OCI-LY7 (cell line): ENCODE measurements at regions not wholly inside any gene's neighbourhood (a gene's known extent, or its start where the extent isn't known, plus 50 kb on each side); places are given as distances from the start of the nearest gene placed in this dataset.

Source experiments
- BruUV-seq: library from RNA; stranded (reverse); fragments of 400-500 nt; replicated peaks from 2 replicates; lab custom pipeline; 2021; lab: Mats Ljungman, UMichigan
- CTCF ChIA-PET: fragments of 300-600 bp; sonication (Branson Sonifier 250); formaldehyde crosslinking; loops from one replicate; lab custom pipeline; 2022; ENCODE audit warnings: antibody characterized with exemption; ENCODE audit not compliant: unreplicated experiment; lab: Charles Lee
- POLR2A ChIA-PET: fragments of 300-600 bp; sonication (Branson Sonifier 250); formaldehyde crosslinking; loops from one replicate; lab custom pipeline; 2022; ENCODE audit warnings: antibody characterized with exemption; lab: Charles Lee
- DNase-seq: peaks from one replicate; pipeline ENCODE4 v3.0.0-alpha.2; 2015; ENCODE audit warnings: low spot score
- H2AFZ ChIP-seq: fragments of 200-600 bp; sonication (generic), shearing (Covaris generic); 2 replicates; pipeline ENCODE4 v1.6.1; 2014; ENCODE audit warnings: mild to moderate bottlenecking, antibody characterized with exemption, low read length, moderate library complexity
- H3K27ac ChIP-seq: fragments of 200-600 bp; sonication (generic); 2 replicates; pipeline ENCODE4 v1.5.1; 2014; ENCODE audit warnings: mixed run types, low read depth, mild to moderate bottlenecking, moderate library complexity, low read length, inconsistent platforms; ENCODE audit not compliant: poor library complexity, severe bottlenecking
- H3K36me3 ChIP-seq: fragments of 200-600 bp; sonication (generic); 2 replicates; pipeline ENCODE4 v1.6.1; 2014; ENCODE audit warnings: mild to moderate bottlenecking, antibody characterized with exemption, low read length, moderate library complexity, mixed read lengths; ENCODE audit not compliant: insufficient read depth
- H3K4me1 ChIP-seq: fragments of 200-600 bp; sonication (generic); 2 replicates; pipeline ENCODE4 v1.5.1; 2014; ENCODE audit warnings: mild to moderate bottlenecking, low read length; ENCODE audit not compliant: insufficient read depth, poor library complexity, severe bottlenecking
- H3K4me2 ChIP-seq: fragments of 200-600 bp; sonication (generic); 2 replicates; pipeline ENCODE4 v1.6.1; 2014; ENCODE audit warnings: mild to moderate bottlenecking, low read length
- H3K4me3 ChIP-seq: fragments of 200-600 bp; sonication (generic); 2 replicates; pipeline ENCODE4 v1.5.1; 2014; ENCODE audit warnings: mild to moderate bottlenecking, low read depth, low read length; ENCODE audit not compliant: poor library complexity, severe bottlenecking
- H3K79me2 ChIP-seq: fragments of 200-600 bp; sonication (generic); 2 replicates; pipeline ENCODE4 v1.6.1; 2016; ENCODE audit warnings: low read depth, mild to moderate bottlenecking, low read length, moderate library complexity, mixed read lengths; ENCODE audit not compliant: insufficient read depth
- H3K9me2 ChIP-seq: fragments of 200-600 bp; sonication (generic); 2 replicates; pipeline ENCODE4 v1.6.1; 2016; ENCODE audit warnings: mild to moderate bottlenecking, low read length, mixed read lengths; ENCODE audit not compliant: insufficient read depth
- H3K9me3 ChIP-seq: fragments of 200-600 bp; sonication (generic); 2 replicates; pipeline ENCODE4 v1.6.1; 2014; ENCODE audit warnings: mild to moderate bottlenecking, mixed run types, low read length, mixed read lengths
- H4K20me1 ChIP-seq: fragments of 200-600 bp; sonication (generic); 2 replicates; pipeline ENCODE4 v1.6.1; 2014; ENCODE audit warnings: mild to moderate bottlenecking, antibody characterized with exemption, low read length, moderate library complexity, mixed read lengths; ENCODE audit not compliant: insufficient read depth
- EZH2phosphoT487 ChIP-seq: fragments of 200-600 bp; sonication (generic); IDR thresholded peaks from 2 replicates; pipeline ENCODE4 v1.6.1; 2018; ENCODE audit warnings: low read depth, borderline replicate concordance, mild to moderate bottlenecking, mixed run types, antibody characterized with exemption, low read length, moderate library complexity, mixed read lengths
- intact Hi-C: fragments of 100-400 bp; cut with micrococcal nuclease; formaldehyde crosslinking; loops from one replicate; pipeline ENCODE4 v1.10.0; 2022; ENCODE audit not compliant: unreplicated experiment
- TF ChIP-seq, protein P1 (sequence below): fragments of 200-600 bp; sonication (generic); conservative IDR thresholded peaks from 2 replicates; pipeline ENCODE4 v1.5.1; 2014; ENCODE audit warnings: mild to moderate bottlenecking, antibody characterized with exemption, low read length, moderate library complexity, mixed read lengths

DNA sequence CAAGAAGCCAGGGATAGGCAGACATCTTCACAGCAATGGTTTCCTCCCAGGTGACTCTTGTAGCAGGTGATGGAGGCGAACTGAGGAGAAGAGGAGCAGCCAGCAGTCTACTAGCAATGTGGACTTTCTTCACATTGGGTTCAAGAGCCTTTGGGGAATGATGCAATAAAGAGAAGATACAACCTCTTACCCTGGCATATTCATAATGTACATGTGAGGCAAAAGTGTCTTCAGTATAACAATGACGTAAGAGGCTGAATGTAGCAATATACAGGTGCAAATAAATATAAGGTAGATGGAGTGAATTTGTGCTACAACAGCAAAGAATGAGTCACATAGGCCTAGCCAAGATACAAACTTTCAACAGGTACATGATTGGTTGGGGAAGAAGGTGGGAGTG lies 70.9 kb upstream of the SOX9 start:
- no peaks in the 10 kb centered on the region for H3K79me2 ChIP-seq
- H3K4me1 ChIP-seq: no peaks in the 10 kb centered on the region
- H4K20me1 ChIP-seq: no peaks in the 10 kb centered on the region
- no peaks in the 10 kb centered on the region for H3K9me2 ChIP-seq
- no peak overlapping the region for H3K27ac ChIP-seq
- H3K9me3 ChIP-seq: no peaks in the 10 kb centered on the region
- no peak for DNase-seq
- intact Hi-C loops: no loop called here
- no peak overlapping the region for H2AFZ ChIP-seq
- H3K4me3 ChIP-seq: no peak overlapping the region
- POLR2A ChIA-PET: interaction anchor here (0.6 kb wide), 2 partner anchors 246 to 646 kb away, joined by 4 to 5 read pairs; no protein-coding TSS in a partner anchor
- CTCF ChIA-PET: no interaction called here
- no peak overlapping the region for H3K4me2 ChIP-seq
- TF ChIP-seq EZH2phosphoT487: no peak
- TF ChIP-seq, protein P1, sequence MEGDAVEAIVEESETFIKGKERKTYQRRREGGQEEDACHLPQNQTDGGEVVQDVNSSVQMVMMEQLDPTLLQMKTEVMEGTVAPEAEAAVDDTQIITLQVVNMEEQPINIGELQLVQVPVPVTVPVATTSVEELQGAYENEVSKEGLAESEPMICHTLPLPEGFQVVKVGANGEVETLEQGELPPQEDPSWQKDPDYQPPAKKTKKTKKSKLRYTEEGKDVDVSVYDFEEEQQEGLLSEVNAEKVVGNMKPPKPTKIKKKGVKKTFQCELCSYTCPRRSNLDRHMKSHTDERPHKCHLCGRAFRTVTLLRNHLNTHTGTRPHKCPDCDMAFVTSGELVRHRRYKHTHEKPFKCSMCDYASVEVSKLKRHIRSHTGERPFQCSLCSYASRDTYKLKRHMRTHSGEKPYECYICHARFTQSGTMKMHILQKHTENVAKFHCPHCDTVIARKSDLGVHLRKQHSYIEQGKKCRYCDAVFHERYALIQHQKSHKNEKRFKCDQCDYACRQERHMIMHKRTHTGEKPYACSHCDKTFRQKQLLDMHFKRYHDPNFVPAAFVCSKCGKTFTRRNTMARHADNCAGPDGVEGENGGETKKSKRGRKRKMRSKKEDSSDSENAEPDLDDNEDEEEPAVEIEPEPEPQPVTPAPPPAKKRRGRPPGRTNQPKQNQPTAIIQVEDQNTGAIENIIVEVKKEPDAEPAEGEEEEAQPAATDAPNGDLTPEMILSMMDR: no peak
- H3K36me3 ChIP-seq: no peaks in the 10 kb centered on the region
- BruUV-seq: no TSS peak

DNA sequence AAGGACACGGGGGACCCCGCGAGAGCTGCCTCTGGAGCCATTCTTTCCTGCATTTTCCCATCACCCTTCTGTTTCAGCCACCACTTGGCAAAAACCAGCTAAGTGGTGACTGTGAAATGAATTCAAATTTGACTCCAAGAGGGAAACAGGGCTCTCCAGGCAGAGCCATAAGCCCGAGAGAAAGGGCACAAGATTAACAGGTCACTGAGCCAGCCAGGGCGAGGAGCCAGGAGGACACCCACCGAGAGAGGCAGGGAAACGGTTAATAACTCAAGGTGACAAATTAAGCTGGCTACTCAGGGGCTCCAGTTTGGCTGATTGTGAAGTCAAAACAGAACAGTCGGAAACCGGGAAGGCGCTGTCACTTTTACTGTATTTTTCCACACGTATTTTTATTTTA lies 67.8 kb upstream of the SOX9 start:
- no peak overlapping the region for H2AFZ ChIP-seq
- POLR2A ChIA-PET: interaction anchor here (0.8 kb wide), 1 partner anchor 15 kb away, joined by 4 read pairs; no protein-coding TSS in a partner anchor
- no peak overlapping the region for H3K4me2 ChIP-seq
- CTCF ChIA-PET: no interaction called here
- no TSS peak for BruUV-seq
- H3K4me1 ChIP-seq: no peaks in the 10 kb centered on the region
- H3K79me2 ChIP-seq: no peaks in the 10 kb centered on the region
- H3K27ac ChIP-seq: no peak overlapping the region
- no peak overlapping the region for H3K4me3 ChIP-seq
- H3K9me2 ChIP-seq: no peaks in the 10 kb centered on the region
- H3K36me3 ChIP-seq: no peaks in the 10 kb centered on the region
- no peaks in the 10 kb centered on the region for H4K20me1 ChIP-seq
- intact Hi-C loops: no loop called here
- no peaks in the 10 kb centered on the region for H3K9me3 ChIP-seq
- DNase-seq: no peak
- TF ChIP-seq EZH2phosphoT487: no peak
- TF ChIP-seq, protein P1: no peak

DNA sequence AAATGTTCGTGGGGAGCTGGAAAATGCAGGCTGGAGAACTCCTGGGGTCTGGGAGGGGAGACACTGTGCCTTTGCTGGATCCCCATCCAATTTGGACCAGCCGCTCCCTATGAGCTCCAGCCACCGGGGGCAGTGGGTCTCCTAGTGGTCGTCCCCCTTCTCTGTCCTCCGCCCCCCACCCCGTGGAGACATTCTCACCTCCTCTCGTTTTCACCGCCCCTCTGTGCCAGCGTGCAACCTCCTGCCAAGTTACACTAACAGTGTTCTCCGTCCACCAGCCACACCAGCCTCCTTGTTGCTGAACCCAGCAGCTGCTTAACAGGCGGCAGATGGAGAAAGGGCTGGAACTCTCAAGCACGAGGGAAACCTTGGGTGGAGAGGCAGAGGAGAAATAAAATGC lies 67.4 kb upstream of the SOX9 start:
- no peaks in the 10 kb centered on the region for H3K79me2 ChIP-seq
- no peak for TF ChIP-seq EZH2phosphoT487
- TF ChIP-seq, protein P1: no peak
- no TSS peak for BruUV-seq
- H3K4me3 ChIP-seq: no peak overlapping the region
- no peaks in the 10 kb centered on the region for H3K9me3 ChIP-seq
- H4K20me1 ChIP-seq: no peaks in the 10 kb centered on the region
- POLR2A ChIA-PET: interaction anchor here (0.8 kb wide), 1 partner anchor 15 kb away, joined by 4 read pairs; no protein-coding TSS in a partner anchor
- no peaks in the 10 kb centered on the region for H3K4me1 ChIP-seq
- H3K4me2 ChIP-seq: no peak overlapping the region
- intact Hi-C loops: no loop called here
- H3K27ac ChIP-seq: no peak overlapping the region
- DNase-seq: no peak
- H2AFZ ChIP-seq: no peak overlapping the region
- H3K36me3 ChIP-seq: no peaks in the 10 kb centered on the region
- H3K9me2 ChIP-seq: no peaks in the 10 kb centered on the region
- CTCF ChIA-PET: no interaction called here
